SK-N-SH (cell line): ENCODE measurements at regions not wholly inside any gene's neighbourhood (a gene's known extent, or its start where the extent isn't known, plus 50 kb on each side); places are given as distances from the start of the nearest gene placed in this dataset.

Source experiments
- CTCF ChIA-PET: fragments of 300-600, 350-600 bp; formaldehyde crosslinking; extraction: SDS; loops from one replicate; lab custom pipeline; 2021; lab: Yijun Ruan, JAX
- POLR2A ChIA-PET: fragments of 350-600 bp; sonication (Branson Sonifier 250); formaldehyde crosslinking; extraction: SDS; loops from one replicate; lab custom pipeline; 2020; ENCODE audit warnings: antibody characterized with exemption, inconsistent platforms; lab: Yijun Ruan, JAX
- DNase-seq: peaks from one replicate; pipeline ENCODE4 v3.0.0; 2012
- H2AFZ ChIP-seq: fragments of 200-600 bp; sonication (generic); 2 replicates; pipeline ENCODE4 v1.8.1; 2016; ENCODE audit warnings: antibody characterized with exemption, mild to moderate bottlenecking, low read depth
- H3F3A ChIP-seq: fragments of 200-600 bp; sonication (generic); replicated peaks from 2 replicates; pipeline ENCODE3; 2016; ENCODE audit warnings: antibody characterized with exemption, mild to moderate bottlenecking; ENCODE audit not compliant: insufficient read depth
- H3K27ac ChIP-seq, 2 experiments: fragments of 200-500 bp in 1 of 2; fragments of 200-600 bp in 1 of 2; sonication (Bioruptor generic) in 1 of 2; sonication (generic), shearing (Covaris generic) in 1 of 2; 2 replicates each; pipeline versions ENCODE4 v1.5.1 to v1.6.1; 2014 to 2016; ENCODE audit warnings: low read depth in 2 of 2, inconsistent platforms in 1 of 2, low read length in 1 of 2, mild to moderate bottlenecking in 1 of 2, mixed read lengths in 1 of 2
- H3K27me3 ChIP-seq: fragments of 200-600 bp; sonication (generic), shearing (Covaris generic); 2 replicates; pipeline ENCODE4 v1.6.1; 2016; ENCODE audit warnings: mixed run types; ENCODE audit not compliant: insufficient read depth
- H3K36me3 ChIP-seq, 2 experiments: fragments of 200-500 bp in 1 of 2; fragments of 200-600 bp in 1 of 2; sonication (Bioruptor generic) in 1 of 2; sonication (generic) in 1 of 2; replicated peaks in 1 of 2; 2 replicates each; pipeline versions ENCODE3 to v1.5.1; 2014 to 2016; ENCODE audit warnings: low read length in 1 of 2, mild to moderate bottlenecking in 1 of 2; ENCODE audit not compliant: insufficient read depth in 2 of 2, control insufficient read depth in 1 of 2
- H3K4me1 ChIP-seq, 2 experiments: fragments of 200-500 bp in 1 of 2; fragments of 200-600 bp in 1 of 2; sonication (Bioruptor generic) in 1 of 2; sonication (generic), shearing (Covaris generic) in 1 of 2; 2 replicates each; pipeline versions ENCODE4 v1.5.1 to v1.6.1; 2014 to 2016; ENCODE audit warnings: low read depth in 1 of 2, low read length in 1 of 2, mixed run types in 1 of 2; ENCODE audit not compliant: insufficient read depth in 2 of 2, control insufficient read depth in 1 of 2
- H3K4me2 ChIP-seq: fragments of 200-600 bp; sonication (generic), shearing (Covaris generic); 2 replicates; pipeline ENCODE4 v1.6.1; 2017; ENCODE audit warnings: mixed run types
- H3K4me3 ChIP-seq, 2 experiments: fragments of 200-500 bp in 1 of 2; fragments of 200-600 bp in 1 of 2; sonication (Bioruptor generic) in 1 of 2; sonication (generic), shearing (Covaris generic) in 1 of 2; 2 replicates each; pipeline versions ENCODE4 v1.5.1 to v1.8.1; 2014 to 2016; ENCODE audit warnings: low read depth in 2 of 2, inconsistent platforms in 1 of 2, low read length in 1 of 2, mild to moderate bottlenecking in 1 of 2, mixed read lengths in 1 of 2, moderate library complexity in 1 of 2
- H3K79me2 ChIP-seq: fragments of 200-600 bp; sonication (generic); 2 replicates; pipeline ENCODE4 v1.8.1; 2017; ENCODE audit warnings: mild to moderate bottlenecking; ENCODE audit not compliant: insufficient read depth
- H3K9ac ChIP-seq: fragments of 200-600 bp; sonication (generic); 2 replicates; pipeline ENCODE4 v1.6.1; 2017; ENCODE audit warnings: mixed run types
- H3K9me2 ChIP-seq: fragments of 200-600 bp; sonication (generic); 2 replicates; pipeline ENCODE4 v1.6.1; 2017; ENCODE audit warnings: mixed run types
- H3K9me3 ChIP-seq: fragments of 200-600 bp; sonication (generic); 2 replicates; pipeline ENCODE4 v1.6.1; 2017; ENCODE audit warnings: mixed run types, mild to moderate bottlenecking, moderate library complexity
- H4K20me1 ChIP-seq: fragments of 200-600 bp; sonication (generic); 2 replicates; pipeline ENCODE4 v1.6.1; 2017; ENCODE audit warnings: mild to moderate bottlenecking, mixed run types; ENCODE audit not compliant: insufficient read depth
- EP300 ChIP-seq, 2 experiments: IDR thresholded peaks; 2 replicates each; pipeline versions ENCODE4 v1.4.0 to v1.6.1; 2012; ENCODE audit warnings: borderline replicate concordance in 1 of 2, low read depth in 1 of 2, low read length in 1 of 2
- FOSL2 ChIP-seq: IDR thresholded peaks from 2 replicates; pipeline ENCODE4 v1.4.0; 2012; ENCODE audit warnings: low read depth, mild to moderate bottlenecking, moderate library complexity, borderline replicate concordance
- FOXJ3 ChIP-seq: sonication (generic); formaldehyde crosslinking; IDR thresholded peaks from 2 replicates; pipeline ENCODE4 v1.5.1; 2020; ENCODE audit warnings: mild to moderate bottlenecking, missing genetic modification reagents
- GATA2 ChIP-seq: sonication (generic); formaldehyde crosslinking; IDR thresholded peaks from 2 replicates; pipeline ENCODE4 v1.5.0; 2020; ENCODE audit warnings: mild to moderate bottlenecking, missing genetic modification reagents
- MAX ChIP-seq: IDR thresholded peaks from 2 replicates; pipeline ENCODE4 v1.4.0; 2012; ENCODE audit warnings: low read depth
- MEF2A ChIP-seq: IDR thresholded peaks from 2 replicates; pipeline ENCODE4 v1.4.0; 2012; ENCODE audit warnings: low read depth, borderline replicate concordance
- MXI1 ChIP-seq: IDR thresholded peaks from 2 replicates; pipeline ENCODE4 v1.6.1; 2012; ENCODE audit warnings: mild to moderate bottlenecking, low read depth, low read length, improper control_type of control experiment
- NRF1 ChIP-seq: IDR thresholded peaks from 2 replicates; pipeline ENCODE4 v1.6.1; 2012; ENCODE audit warnings: low read depth, mild to moderate bottlenecking, low read length
- PBX3 ChIP-seq: IDR thresholded peaks from 2 replicates; pipeline ENCODE4; 2012
- RAD21 ChIP-seq: IDR thresholded peaks from 2 replicates; pipeline ENCODE4 v1.6.1; 2012; ENCODE audit warnings: mild to moderate bottlenecking, low read length
- REST ChIP-seq: IDR thresholded peaks from 2 replicates; pipeline ENCODE4 v1.6.1; 2012; ENCODE audit warnings: mild to moderate bottlenecking, low read depth, low read length, moderate library complexity
- SIN3A ChIP-seq: IDR thresholded peaks from 2 replicates; pipeline ENCODE4 v1.6.1; 2012; ENCODE audit warnings: low read depth, mild to moderate bottlenecking, low read length, moderate library complexity, borderline replicate concordance
- SMC3 ChIP-seq: IDR thresholded peaks from 2 replicates; pipeline ENCODE4 v1.6.1; 2012; ENCODE audit warnings: low read depth, low read length, improper control_type of control experiment
- TAF1 ChIP-seq: IDR thresholded peaks from 2 replicates; pipeline ENCODE4 v1.6.1; 2012; ENCODE audit warnings: low read depth, mild to moderate bottlenecking, low read length, moderate library complexity, borderline replicate concordance
- USF1 ChIP-seq: IDR thresholded peaks from 2 replicates; pipeline ENCODE4 v1.4.0; 2012; ENCODE audit warnings: low read depth, borderline replicate concordance
- USF2 ChIP-seq: fragments of 150-350 bp; IDR thresholded peaks from 2 replicates; pipeline ENCODE4 v1.6.1; 2017; ENCODE audit warnings: antibody characterized with exemption, low read length, low read depth, borderline replicate concordance
- YY1 ChIP-seq: IDR thresholded peaks from 2 replicates; pipeline ENCODE4 v1.4.0; 2012; ENCODE audit warnings: low read depth, mild to moderate bottlenecking
- WGBS: methylation state at CpG from one replicate; pipeline ENCODE4 v1.1.6; 2017; ENCODE audit warnings: low lambda C conversion rate; 5-methylcytosine and 5-hydroxymethylcytosine counted together
- TF ChIP-seq, protein P1 (sequence below): fragments of 150-350 bp; IDR thresholded peaks from 2 replicates; pipeline ENCODE4 v1.6.1; 2016; ENCODE audit warnings: mild to moderate bottlenecking, low read depth, low read length

GRCh38 chr5:1934056-1934394 lies 51.3 kb upstream of the IRX4 start:
- no peaks in the 10 kb centered on the region for H3K9me3 ChIP-seq
- no peak overlapping the region for H2AFZ ChIP-seq
- TF ChIP-seq NRF1, result no peak
- no peak for TF ChIP-seq TAF1
- no peak for TF ChIP-seq USF1
- no peak for TF ChIP-seq EP300 (IDR thresholded peaks at IDR 0.05; ENCODE audit: borderline replicate concordance in 1 of 2, low read depth in 1 of 2, low read length in 1 of 2)
- TF ChIP-seq, protein P1, sequence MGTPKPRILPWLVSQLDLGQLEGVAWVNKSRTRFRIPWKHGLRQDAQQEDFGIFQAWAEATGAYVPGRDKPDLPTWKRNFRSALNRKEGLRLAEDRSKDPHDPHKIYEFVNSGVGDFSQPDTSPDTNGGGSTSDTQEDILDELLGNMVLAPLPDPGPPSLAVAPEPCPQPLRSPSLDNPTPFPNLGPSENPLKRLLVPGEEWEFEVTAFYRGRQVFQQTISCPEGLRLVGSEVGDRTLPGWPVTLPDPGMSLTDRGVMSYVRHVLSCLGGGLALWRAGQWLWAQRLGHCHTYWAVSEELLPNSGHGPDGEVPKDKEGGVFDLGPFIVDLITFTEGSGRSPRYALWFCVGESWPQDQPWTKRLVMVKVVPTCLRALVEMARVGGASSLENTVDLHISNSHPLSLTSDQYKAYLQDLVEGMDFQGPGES, result no peak
- TF ChIP-seq RAD21, result no peak
- TF ChIP-seq MEF2A, result no peak
- no peak for TF ChIP-seq FOXJ3 (CRISPR knock-in tag)
- TF ChIP-seq SIN3A, result no peak
- TF ChIP-seq YY1, result no peak
- CTCF ChIA-PET, result no interaction called here
- H3K4me2 ChIP-seq, result no peak overlapping the region
- H3K36me3 ChIP-seq, result no peaks in the 10 kb centered on the region
- 12% methylated on average over 7 of the region's 9 CpGs for WGBS
- no peak overlapping the region for H3K4me3 ChIP-seq
- no peak for DNase-seq
- no peaks in the 10 kb centered on the region for H3K79me2 ChIP-seq
- no peaks in the 10 kb centered on the region for H4K20me1 ChIP-seq
- H3K27me3 ChIP-seq, result peaks cover 56% of the 10 kb centered on the region; the same call in 1 of the 2 replicates
- peaks cover 7% of the 10 kb centered on the region for H3F3A ChIP-seq
- POLR2A ChIA-PET, result no interaction called here
- H3K27ac ChIP-seq, result no peak overlapping the region
- H3K4me1 ChIP-seq, result no peaks in the 10 kb centered on the region
- H3K9ac ChIP-seq, result no peak overlapping the region
- H3K9me2 ChIP-seq, result no peaks in the 10 kb centered on the region

GRCh38 chr5:1933364-1934055 lies 50.8 kb upstream of the IRX4 start:
- Histone ChIP-seq H3F3A (peaks cover 8% of the 10 kb centered on the region), H3K4me2 (no peak overlapping the region), H3K4me3 (no peak overlapping the region), H3K9me2 (no peaks in the 10 kb centered on the region), H2AFZ (no peak overlapping the region), H3K27ac (no peak overlapping the region), H3K4me1 (no peaks in the 10 kb centered on the region), H3K27me3 (peaks cover 54% of the 10 kb centered on the region; the same call in 1 of the 2 replicates), H3K36me3 (no peaks in the 10 kb centered on the region), H3K9me3 (no peaks in the 10 kb centered on the region), H4K20me1 (no peaks in the 10 kb centered on the region), H3K9ac (no peak overlapping the region), H3K79me2 (no peaks in the 10 kb centered on the region)
- no peak for DNase-seq
- ChIA-PET POLR2A (no interaction called here), CTCF (no interaction called here)
- WGBS, result 15% methylated on average over 14 of the region's 14 CpGs
- TF ChIP-seq SMC3 (no peak), USF2 (no peak), FOSL2 (no peak), GATA2 (no peak), MAX (no peak), REST (no peak), MXI1 (no peak), PBX3 (no peak), YY1 (no peak)
- TF ChIP-seq, protein P1, result no peak
